ENCODE measurements at regions not wholly inside any gene's neighbourhood (a gene's known extent, or its start where the extent isn't known, plus 50 kb on each side); places are given as distances from the start of the nearest gene placed in this dataset.
"Not testable (repeated sequence)": the region's sequence is repeated elsewhere in the genome, so short reads cannot be mapped to it uniquely, and the experiment has no call there.

DNA sequence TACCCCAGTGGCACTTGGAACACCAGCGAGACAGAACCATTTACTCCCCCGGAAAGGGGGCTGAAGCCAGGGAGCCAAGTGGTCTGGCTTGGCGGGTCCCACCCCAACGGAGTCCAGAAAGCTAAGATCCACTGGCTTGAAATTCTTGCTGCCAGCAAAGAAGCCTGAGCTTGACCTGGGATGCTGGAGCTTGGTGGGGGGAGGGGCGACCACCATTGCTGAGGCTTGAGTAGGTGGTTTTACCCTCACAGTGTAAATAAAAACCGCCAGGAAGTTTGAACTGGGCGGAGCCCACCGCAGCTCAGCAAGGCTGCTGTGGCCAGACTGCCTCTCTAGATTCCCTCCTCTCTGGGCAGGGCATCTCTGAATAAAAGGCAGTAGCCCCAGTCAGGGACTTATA, 62.8 kb downstream of the RPS24 start:
- intact Hi-C loops (cut with DNase I); H3K4me1 ChIP-seq; ATAC-seq; H3K36me3 ChIP-seq (ENCODE audit: insufficient read depth in 1 of 2, low read depth in 1 of 2); H3K27me3 ChIP-seq (ENCODE audit: insufficient read depth in 3 of 3, low read length in 2 of 3); DNase-seq; H3K9me3 ChIP-seq; H3K4me3 ChIP-seq; H3K27ac ChIP-seq: not testable (repeated sequence)
- 46 to 60% (median 46%) methylated on average over 8 of the region's 8 CpGs for WGBS, 3 donors

- H3K9me3 ChIP-seq; H3K4me3 ChIP-seq; H3K4me1 ChIP-seq; H3K27ac ChIP-seq; H3K27me3 ChIP-seq (ENCODE audit: insufficient read depth in 3 of 3, low read length in 2 of 3); H3K36me3 ChIP-seq (ENCODE audit: insufficient read depth in 1 of 2, low read depth in 1 of 2); intact Hi-C loops (cut with DNase I); ATAC-seq; DNase-seq: not testable (repeated sequence)
- WGBS, 3 donors, result 97 to 100% (median 98%) methylated on average over 2 of the region's 2 CpGs
These were observed 68.9 kb downstream of the RPS24 start for GRCh38 chr10:78102593-78102992.

DNA sequence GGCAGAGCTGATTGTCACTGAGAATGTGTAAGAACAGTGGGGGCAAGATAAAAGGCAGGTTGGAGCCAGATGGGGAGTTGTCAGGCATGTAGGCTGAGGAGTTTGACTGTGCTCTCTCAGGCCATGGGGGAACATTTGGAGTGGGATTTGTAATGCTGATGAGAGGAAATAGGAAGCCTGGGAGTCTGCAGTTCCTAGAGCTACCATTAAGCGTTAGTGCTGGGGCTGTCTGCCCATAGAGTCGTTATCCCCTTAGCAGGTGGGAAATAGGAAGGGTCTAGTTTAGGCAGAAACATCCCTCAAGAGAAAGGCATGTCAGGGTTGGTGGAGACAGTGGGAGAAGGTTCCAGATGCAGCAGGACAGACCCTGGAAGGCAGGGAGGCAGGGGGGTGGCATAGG, 75.5 kb downstream of the RPS24 start:
- Histone ChIP-seq H3K27ac (no peak overlapping the region), H3K9me3 (no peaks in the 10 kb centered on the region), H3K27me3 (ENCODE audit: insufficient read depth in 3 of 3, low read length in 2 of 3) (no peaks in the 10 kb centered on the region), H3K36me3 (ENCODE audit: insufficient read depth in 1 of 2, low read depth in 1 of 2) (no peaks in the 10 kb centered on the region), H3K4me1 (no peaks in the 10 kb centered on the region), H3K4me3 (no peak overlapping the region)
- intact Hi-C loops (cut with DNase I), result no loop called here
- TF ChIP-seq, protein P1, sequence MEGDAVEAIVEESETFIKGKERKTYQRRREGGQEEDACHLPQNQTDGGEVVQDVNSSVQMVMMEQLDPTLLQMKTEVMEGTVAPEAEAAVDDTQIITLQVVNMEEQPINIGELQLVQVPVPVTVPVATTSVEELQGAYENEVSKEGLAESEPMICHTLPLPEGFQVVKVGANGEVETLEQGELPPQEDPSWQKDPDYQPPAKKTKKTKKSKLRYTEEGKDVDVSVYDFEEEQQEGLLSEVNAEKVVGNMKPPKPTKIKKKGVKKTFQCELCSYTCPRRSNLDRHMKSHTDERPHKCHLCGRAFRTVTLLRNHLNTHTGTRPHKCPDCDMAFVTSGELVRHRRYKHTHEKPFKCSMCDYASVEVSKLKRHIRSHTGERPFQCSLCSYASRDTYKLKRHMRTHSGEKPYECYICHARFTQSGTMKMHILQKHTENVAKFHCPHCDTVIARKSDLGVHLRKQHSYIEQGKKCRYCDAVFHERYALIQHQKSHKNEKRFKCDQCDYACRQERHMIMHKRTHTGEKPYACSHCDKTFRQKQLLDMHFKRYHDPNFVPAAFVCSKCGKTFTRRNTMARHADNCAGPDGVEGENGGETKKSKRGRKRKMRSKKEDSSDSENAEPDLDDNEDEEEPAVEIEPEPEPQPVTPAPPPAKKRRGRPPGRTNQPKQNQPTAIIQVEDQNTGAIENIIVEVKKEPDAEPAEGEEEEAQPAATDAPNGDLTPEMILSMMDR (IDR thresholded peaks at IDR 0.05), result no peak
- ATAC-seq (no peak), DNase-seq (no peak)
- WGBS, 3 donors, result 8 to 42% (median 21%) methylated on average over 2 of the region's 2 CpGs

DNA sequence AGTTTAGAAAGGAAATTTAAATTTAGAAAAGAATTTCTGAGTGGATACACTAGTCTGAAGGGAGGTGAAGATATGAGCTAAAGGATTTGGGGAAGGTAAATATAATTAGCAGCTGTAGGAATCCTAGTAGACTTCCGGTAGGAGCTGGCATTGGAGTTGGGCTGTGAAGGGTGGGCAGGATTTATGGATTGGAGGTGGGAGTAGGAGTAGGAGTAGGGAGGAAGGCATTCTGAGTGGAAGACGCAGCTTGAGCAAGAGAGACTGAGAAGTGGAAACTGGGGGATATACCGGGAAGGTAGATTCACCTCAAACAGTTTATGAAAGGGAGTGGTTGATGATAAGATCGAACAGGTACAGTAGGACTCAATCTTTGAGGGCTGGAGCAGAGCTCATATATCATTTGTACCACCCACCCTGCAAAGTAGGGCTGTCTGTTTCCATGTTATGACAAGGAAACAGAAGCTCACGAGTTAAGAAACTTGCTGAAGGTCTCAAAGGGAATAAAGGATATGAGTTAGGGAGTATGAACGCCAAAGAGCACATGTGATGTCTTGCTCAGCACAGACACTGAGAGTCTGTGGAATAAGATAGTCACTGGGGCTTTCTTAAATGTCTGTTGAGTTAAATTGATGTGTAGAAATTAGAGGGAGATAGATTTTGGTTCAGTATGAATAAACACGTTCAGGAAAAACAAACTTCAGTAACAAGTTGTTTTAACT, 81.6 kb downstream of the RPS24 start:
- Histone ChIP-seq H3K27ac (no peak overlapping the region), H3K27me3 (ENCODE audit: insufficient read depth in 3 of 3, low read length in 2 of 3) (no peaks in the 10 kb centered on the region), H3K36me3 (ENCODE audit: insufficient read depth in 1 of 2, low read depth in 1 of 2) (no peaks in the 10 kb centered on the region), H3K9me3 (no peaks in the 10 kb centered on the region), H3K4me1 (no peaks in the 10 kb centered on the region), H3K4me3 (no peak overlapping the region)
- intact Hi-C loops (cut with DNase I), result no loop called here
- WGBS, 3 donors, result 45 to 47% (median 45%) methylated on average over 7 of the region's 7 CpGs
- TF ChIP-seq, protein P1 (IDR thresholded peaks at IDR 0.05), result no peak
- DNase-seq (no peak), ATAC-seq (no peak)

- ATAC-seq (no peak), DNase-seq (no peak)
- intact Hi-C loops (cut with DNase I), result no loop called here
- TF ChIP-seq, protein P1 (IDR thresholded peaks at IDR 0.05), result no peak
- no peaks in the 10 kb centered on the region for H3K9me3 ChIP-seq
- no peaks in the 10 kb centered on the region for H3K36me3 ChIP-seq (ENCODE audit: insufficient read depth in 1 of 2, low read depth in 1 of 2)
- no peak overlapping the region for H3K27ac ChIP-seq
- no peaks in the 10 kb centered on the region for H3K4me1 ChIP-seq
- H3K4me3 ChIP-seq, result no peak overlapping the region
- no peaks in the 10 kb centered on the region for H3K27me3 ChIP-seq (ENCODE audit: insufficient read depth in 3 of 3, low read length in 2 of 3)
- WGBS, 3 donors, result 57 to 63% (median 57%) methylated on average over 4 of the region's 4 CpGs
These were observed 82.7 kb downstream of the RPS24 start for GRCh38 chr10:78116361-78116760.

GRCh38 chr10:78118591-78118990, 84.9 kb downstream of the RPS24 start:
- TF ChIP-seq, protein P1 (IDR thresholded peaks at IDR 0.05), result no peak
- Histone ChIP-seq H3K27me3 (ENCODE audit: insufficient read depth in 3 of 3, low read length in 2 of 3) (no peaks in the 10 kb centered on the region), H3K4me3 (no peak overlapping the region), H3K27ac (no peak overlapping the region), H3K4me1 (no peaks in the 10 kb centered on the region), H3K9me3 (peaks cover 17% of the 10 kb centered on the region), H3K36me3 (ENCODE audit: insufficient read depth in 1 of 2, low read depth in 1 of 2) (no peaks in the 10 kb centered on the region)
- intact Hi-C loops (cut with DNase I), result no loop called here
- ATAC-seq (no peak), DNase-seq (no peak)
